Ectodermal cell (in vitro differentiated cells): ENCODE measurements at regions not wholly inside any gene's neighbourhood (a gene's known extent, or its start where the extent isn't known, plus 50 kb on each side); places are given as distances from the start of the nearest gene placed in this dataset.

Source experiments
- H3K27ac ChIP-seq: 2 replicates; pipeline ENCODE4 v1.7.0; 2013; ENCODE audit warnings: mild to moderate bottlenecking, low read depth, low read length; ENCODE audit not compliant: insufficient read depth, poor library complexity, severe bottlenecking
- H3K27me3 ChIP-seq: 2 replicates; pipeline ENCODE4 v1.7.0; 2013; ENCODE audit warnings: mild to moderate bottlenecking, low read length; ENCODE audit not compliant: insufficient read depth, control insufficient read depth, poor library complexity, severe bottlenecking
- H3K36me3 ChIP-seq: one replicate; pipeline ENCODE4 v1.7.0; 2013; ENCODE audit warnings: low read length; ENCODE audit not compliant: control insufficient read depth, insufficient read depth
- H3K4me1 ChIP-seq: one replicate; pipeline ENCODE4 v1.7.0; 2013; ENCODE audit warnings: low read length; ENCODE audit not compliant: control insufficient read depth, insufficient read depth
- H3K4me3 ChIP-seq: 2 replicates; pipeline ENCODE4 v1.7.0; 2013; ENCODE audit warnings: low read depth, low read length, control low read depth; ENCODE audit not compliant: insufficient read depth
- H3K9me3 ChIP-seq: 2 replicates; pipeline ENCODE4 v1.7.0; 2013; ENCODE audit warnings: mild to moderate bottlenecking, low read length, moderate library complexity; ENCODE audit not compliant: control insufficient read depth
- WGBS, 2 experiments: methylation state at CpG; one replicate each; pipeline ENCODE4 v1.1.7; 2013; ENCODE audit warnings: missing lambda C conversion rate in 2 of 2; 5-methylcytosine and 5-hydroxymethylcytosine counted together

DNA sequence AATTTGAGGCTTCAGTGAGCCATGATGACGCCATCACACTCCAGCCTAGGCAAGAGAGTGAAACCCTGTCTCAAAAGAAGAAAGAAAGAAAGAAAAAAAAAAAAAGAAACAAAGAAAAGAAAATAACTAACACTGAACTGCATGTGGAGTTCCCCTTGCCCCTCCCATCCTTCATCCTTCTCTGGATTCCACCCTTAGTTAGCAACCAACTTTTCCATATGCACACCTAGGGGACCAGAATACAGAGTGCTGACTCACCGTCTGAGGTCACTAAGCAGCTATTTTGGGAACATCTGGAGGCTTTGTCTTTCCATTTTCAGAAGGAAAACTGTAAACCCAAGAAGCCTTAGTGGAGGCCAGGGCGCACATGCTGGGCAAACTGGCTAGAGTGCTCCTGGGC is 257.4 kb downstream of the MAFB start:
- 81 to 90% methylated on average over 3 of the region's 3 CpGs for WGBS, 2 experiments
- Histone ChIP-seq H3K4me3 (no peak overlapping the region), H3K9me3 (no peaks in the 10 kb centered on the region), H3K27ac (no peak overlapping the region), H3K36me3 (no peaks in the 10 kb centered on the region), H3K4me1 (no peaks in the 10 kb centered on the region), H3K27me3 (no peaks in the 10 kb centered on the region)

DNA sequence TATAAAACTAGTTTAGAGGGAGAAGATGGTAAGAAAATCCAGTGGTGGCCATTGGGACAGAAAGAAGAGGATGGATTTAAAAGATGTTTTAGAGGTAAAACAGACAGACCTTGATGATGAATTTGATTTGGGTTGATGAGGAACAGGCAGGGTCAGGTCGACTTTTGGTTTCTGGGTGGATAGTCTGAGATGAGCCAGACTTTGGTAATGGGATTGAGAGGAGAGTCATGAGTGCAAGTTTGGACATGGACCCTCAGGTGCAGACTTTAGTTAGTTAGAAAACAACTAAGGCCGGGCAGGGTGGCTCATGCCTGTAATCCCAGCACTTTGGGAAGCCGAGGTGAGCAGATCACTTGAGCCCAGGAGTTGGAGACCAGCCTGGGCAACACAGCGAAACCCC is 257.9 kb downstream of the MAFB start:
- Histone ChIP-seq H3K4me3 (no peak overlapping the region), H3K9me3 (no peaks in the 10 kb centered on the region), H3K27ac (no peak overlapping the region), H3K36me3 (no peaks in the 10 kb centered on the region), H3K27me3 (no peaks in the 10 kb centered on the region), H3K4me1 (no peaks in the 10 kb centered on the region)
- 93 to 94% methylated on average over 4 of the region's 4 CpGs for WGBS, 2 experiments

GRCh38 chr20:40427026-40427425 is 262.0 kb downstream of the MAFB start:
- no peaks in the 10 kb centered on the region for H3K4me1 ChIP-seq
- H3K27ac ChIP-seq, result no peak overlapping the region
- WGBS, 2 experiments, result 93 to 96% methylated on average over 4 of the region's 4 CpGs
- no peaks in the 10 kb centered on the region for H3K36me3 ChIP-seq
- no peaks in the 10 kb centered on the region for H3K9me3 ChIP-seq
- no peaks in the 10 kb centered on the region for H3K27me3 ChIP-seq
- H3K4me3 ChIP-seq, result no peak overlapping the region

- H3K27ac ChIP-seq, result no peak overlapping the region
- no peaks in the 10 kb centered on the region for H3K27me3 ChIP-seq
- H3K36me3 ChIP-seq, result no peaks in the 10 kb centered on the region
- H3K4me3 ChIP-seq, result no peak overlapping the region
- no peaks in the 10 kb centered on the region for H3K4me1 ChIP-seq
- H3K9me3 ChIP-seq, result no peaks in the 10 kb centered on the region
- 97 to 100% methylated on average over 1 of the region's 1 CpG for WGBS, 2 experiments
Observed at GRCh38 chr20:40424695-40425094, 264.3 kb downstream of the MAFB start.

DNA sequence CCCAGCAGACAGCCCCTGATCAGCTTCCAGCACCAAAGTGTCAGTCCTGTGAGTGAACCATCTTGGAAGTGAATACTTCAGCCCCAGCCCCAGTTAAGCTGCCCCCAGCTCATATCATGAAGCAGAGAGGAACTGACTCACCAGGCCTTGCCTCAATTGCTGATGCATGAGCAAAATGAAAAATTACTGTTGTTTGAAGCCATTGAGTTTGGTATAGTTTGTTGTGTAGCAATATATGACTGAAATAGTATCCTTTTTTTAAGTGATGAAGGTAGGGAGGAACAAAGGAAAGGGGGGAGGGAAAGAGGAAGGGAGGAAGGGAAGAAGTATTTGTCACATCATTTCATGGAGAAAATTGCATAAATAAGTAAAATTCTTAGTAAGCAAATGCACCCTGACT is 266.4 kb downstream of the MAFB start:
- Histone ChIP-seq H3K27ac (no peak overlapping the region), H3K36me3 (no peaks in the 10 kb centered on the region), H3K9me3 (no peaks in the 10 kb centered on the region), H3K4me1 (no peaks in the 10 kb centered on the region), H3K27me3 (no peaks in the 10 kb centered on the region), H3K4me3 (no peak overlapping the region)

GRCh38 chr20:40416274-40416673 is 272.8 kb downstream of the MAFB start:
- 88% methylated on average over 1 of the region's 1 CpG; no CpG with 5 or more reads in 1 of the 2 experiments for WGBS, 2 experiments
- no peak overlapping the region for H3K4me3 ChIP-seq
- H3K27ac ChIP-seq, result no peak overlapping the region
- H3K36me3 ChIP-seq, result no peaks in the 10 kb centered on the region
- no peaks in the 10 kb centered on the region for H3K27me3 ChIP-seq
- H3K4me1 ChIP-seq, result no peaks in the 10 kb centered on the region
- no peaks in the 10 kb centered on the region for H3K9me3 ChIP-seq

- H3K4me3 ChIP-seq, result no peak overlapping the region
- no peaks in the 10 kb centered on the region for H3K27me3 ChIP-seq
- no peaks in the 10 kb centered on the region for H3K36me3 ChIP-seq
- H3K27ac ChIP-seq, result no peak overlapping the region
- H3K9me3 ChIP-seq, result no peaks in the 10 kb centered on the region
- no peaks in the 10 kb centered on the region for H3K4me1 ChIP-seq
- WGBS, 2 experiments, result 94 to 96% methylated on average over 4 of the region's 5 CpGs
Observed at GRCh38 chr20:40414843-40415615, 274.0 kb downstream of the MAFB start.

- WGBS, 2 experiments, result 97% methylated on average over 3 of the region's 3 CpGs
- Histone ChIP-seq H3K36me3 (no peaks in the 10 kb centered on the region), H3K4me1 (no peaks in the 10 kb centered on the region), H3K27me3 (no peaks in the 10 kb centered on the region), H3K9me3 (no peaks in the 10 kb centered on the region), H3K27ac (no peak overlapping the region), H3K4me3 (no peak overlapping the region)
Observed at GRCh38 chr20:40410028-40410427, 279.0 kb downstream of the MAFB start.

GRCh38 chr20:40397467-40397866 is 291.6 kb downstream of the MAFB start:
- no peaks in the 10 kb centered on the region for H3K9me3 ChIP-seq
- H3K4me1 ChIP-seq, result no peaks in the 10 kb centered on the region
- no peaks in the 10 kb centered on the region for H3K27me3 ChIP-seq
- H3K4me3 ChIP-seq, result no peak overlapping the region
- no peaks in the 10 kb centered on the region for H3K36me3 ChIP-seq
- no peak overlapping the region for H3K27ac ChIP-seq

GRCh38 chr20:40393197-40394079 is 295.6 kb downstream of the MAFB start:
- WGBS, 2 experiments, result 91 to 93% methylated on average over 7 to 8 of the region's 8 CpGs

More at GRCh38 chr20:40393197-40394079, 295.6 kb downstream of the MAFB start:
- no peaks in the 10 kb centered on the region for H3K9me3 ChIP-seq
- no peaks in the 10 kb centered on the region for H3K27me3 ChIP-seq
- no peak overlapping the region for H3K27ac ChIP-seq
- no peaks in the 10 kb centered on the region for H3K36me3 ChIP-seq
- no peaks in the 10 kb centered on the region for H3K4me1 ChIP-seq
- no peak overlapping the region for H3K4me3 ChIP-seq
